Tibial nerve (tissue), 4 donors: ENCODE measurements at regions not wholly inside any gene's neighbourhood (a gene's known extent, or its start where the extent isn't known, plus 50 kb on each side); places are given as distances from the start of the nearest gene placed in this dataset.

Source experiments
- EP300 ChIP-seq, 2 donors: sonication (generic); formaldehyde crosslinking; IDR thresholded peaks; one replicate each; pipeline ENCODE4 v1.6.1; 2017; ENCODE audit warnings: antibody characterized with exemption in 2 of 2, mild to moderate bottlenecking in 1 of 2
- TF ChIP-seq, protein P1 (sequence below), 5 experiments: fragments of 200-600 bp in 3 of 5; fragments of 450-650 bp in 2 of 5; sonication (generic) in 3 of 5; IDR thresholded peaks; one replicate each; pipeline ENCODE4 v1.5.1; 2016 to 2019; ENCODE audit warnings: antibody characterized with exemption in 5 of 5, mild to moderate bottlenecking in 3 of 5, moderate library complexity in 2 of 5

DNA sequence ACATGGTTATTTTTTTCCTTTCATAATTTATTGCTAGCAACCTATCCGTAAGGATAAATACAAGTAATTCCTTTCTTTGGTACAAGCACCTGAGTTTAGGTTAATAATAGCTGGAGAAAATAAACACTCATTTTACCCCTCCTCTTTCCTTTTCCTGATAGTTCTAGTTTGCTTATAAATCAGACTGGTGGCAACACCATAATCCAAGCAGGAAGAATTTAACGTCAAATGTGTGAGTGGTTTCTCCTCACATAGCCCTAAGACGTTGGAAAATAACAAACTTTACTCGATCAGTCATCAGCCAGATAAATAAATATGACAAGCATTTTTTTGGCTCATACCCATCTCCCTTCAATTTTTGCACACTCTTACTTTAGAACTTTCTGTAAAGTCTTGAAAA is 190.3 kb upstream of the FAM241A start:
- TF ChIP-seq, protein P1, sequence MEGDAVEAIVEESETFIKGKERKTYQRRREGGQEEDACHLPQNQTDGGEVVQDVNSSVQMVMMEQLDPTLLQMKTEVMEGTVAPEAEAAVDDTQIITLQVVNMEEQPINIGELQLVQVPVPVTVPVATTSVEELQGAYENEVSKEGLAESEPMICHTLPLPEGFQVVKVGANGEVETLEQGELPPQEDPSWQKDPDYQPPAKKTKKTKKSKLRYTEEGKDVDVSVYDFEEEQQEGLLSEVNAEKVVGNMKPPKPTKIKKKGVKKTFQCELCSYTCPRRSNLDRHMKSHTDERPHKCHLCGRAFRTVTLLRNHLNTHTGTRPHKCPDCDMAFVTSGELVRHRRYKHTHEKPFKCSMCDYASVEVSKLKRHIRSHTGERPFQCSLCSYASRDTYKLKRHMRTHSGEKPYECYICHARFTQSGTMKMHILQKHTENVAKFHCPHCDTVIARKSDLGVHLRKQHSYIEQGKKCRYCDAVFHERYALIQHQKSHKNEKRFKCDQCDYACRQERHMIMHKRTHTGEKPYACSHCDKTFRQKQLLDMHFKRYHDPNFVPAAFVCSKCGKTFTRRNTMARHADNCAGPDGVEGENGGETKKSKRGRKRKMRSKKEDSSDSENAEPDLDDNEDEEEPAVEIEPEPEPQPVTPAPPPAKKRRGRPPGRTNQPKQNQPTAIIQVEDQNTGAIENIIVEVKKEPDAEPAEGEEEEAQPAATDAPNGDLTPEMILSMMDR (IDR thresholded peaks at IDR 0.05) = no peak
- TF ChIP-seq EP300 (IDR thresholded peaks at IDR 0.05) = no peak
